HCT116 (cell line): ENCODE measurements at regions not wholly inside any gene's neighbourhood (a gene's known extent, or its start where the extent isn't known, plus 50 kb on each side); places are given as distances from the start of the nearest gene placed in this dataset.
"Not testable (repeated sequence)": the region's sequence is repeated elsewhere in the genome, so short reads cannot be mapped to it uniquely, and the experiment has no call there.

Experiments used
- EGR1 ChIP-seq: IDR thresholded peaks from 2 replicates; pipeline ENCODE4 v1.6.1; 2012; ENCODE audit warnings: low read depth
- EZH2 ChIP-seq: fragments of 200-600 bp; sonication (generic); IDR thresholded peaks from 2 replicates; pipeline ENCODE4 v1.6.1; 2017; ENCODE audit warnings: antibody characterized with exemption, mixed run types
- FOSL1 ChIP-seq: IDR thresholded peaks from 2 replicates; pipeline ENCODE4 v1.6.1; 2012; ENCODE audit warnings: low read depth
- JUND ChIP-seq: IDR thresholded peaks from 2 replicates; pipeline ENCODE4 v1.6.1; 2012
- POLR2A ChIP-seq: IDR thresholded peaks from 2 replicates; pipeline ENCODE4 v1.7.0; 2011; ENCODE audit warnings: borderline replicate concordance; ENCODE audit not compliant: insufficient read depth, insufficient read length; ENCODE audit errors: extremely low read depth
- POLR2AphosphoS5 ChIP-seq: IDR thresholded peaks from 2 replicates; pipeline ENCODE4 v1.6.1; 2011; ENCODE audit warnings: mild to moderate bottlenecking, low read depth, low read length, moderate library complexity
- RAD21 ChIP-seq: IDR thresholded peaks from 2 replicates; pipeline ENCODE4 v1.6.1; 2012; ENCODE audit warnings: low read depth, mild to moderate bottlenecking
- SP1 ChIP-seq: IDR thresholded peaks from 2 replicates; pipeline ENCODE4 v1.6.1; 2012; ENCODE audit warnings: low read depth
- TCF7L2 ChIP-seq: IDR thresholded peaks from 2 replicates; pipeline ENCODE4 v1.7.0; 2011; ENCODE audit warnings: borderline replicate concordance, inconsistent platforms; ENCODE audit not compliant: insufficient read depth, insufficient read length; ENCODE audit errors: extremely low read depth
- ZNF274 ChIP-seq: fragments of 200-500 bp; sonication (Bioruptor generic); IDR thresholded peaks from 2 replicates; pipeline ENCODE4 v1.6.1; 2014; ENCODE audit warnings: mild to moderate bottlenecking, low read depth, low read length, inconsistent platforms
- TF ChIP-seq, protein P1 (sequence below): IDR thresholded peaks from 2 replicates; pipeline ENCODE4 v1.6.1; 2012
- TF ChIP-seq, protein P2 (sequence below), 3 experiments: fragments of 200-600 bp in 1 of 3; sonication (generic) in 1 of 3; IDR thresholded peaks in 2 of 3; conservative IDR thresholded peaks in 1 of 3; 2 replicates each; pipeline ENCODE4 v1.5.1; 2012 to 2017; ENCODE audit warnings: low read depth in 2 of 3, low read length in 2 of 3, antibody characterized with exemption in 1 of 3, borderline replicate concordance in 1 of 3, control low read depth in 1 of 3, mild to moderate bottlenecking in 1 of 3, mixed read lengths in 1 of 3, mixed run types in 1 of 3, moderate library complexity in 1 of 3; ENCODE audit not compliant: insufficient read depth in 1 of 3
- TF ChIP-seq, protein P3 (sequence below): IDR thresholded peaks from 2 replicates; pipeline ENCODE4 v1.6.1; 2011; ENCODE audit warnings: mild to moderate bottlenecking, low read length, moderate library complexity; ENCODE audit not compliant: insufficient replicate concordance; ENCODE audit errors: extremely low read depth
- TF ChIP-seq, protein P4 (sequence below): IDR thresholded peaks from 2 replicates; pipeline ENCODE4 v1.6.1; 2012; ENCODE audit warnings: low read depth

GRCh38 chr7:63407881-63408280 is 590.8 kb upstream of the ZNF722 start:
- TF ChIP-seq FOSL1, RAD21, JUND, ZNF274, TCF7L2, EGR1, POLR2A, POLR2AphosphoS5, EZH2, SP1: not testable (repeated sequence)
- TF ChIP-seq, protein P1, sequence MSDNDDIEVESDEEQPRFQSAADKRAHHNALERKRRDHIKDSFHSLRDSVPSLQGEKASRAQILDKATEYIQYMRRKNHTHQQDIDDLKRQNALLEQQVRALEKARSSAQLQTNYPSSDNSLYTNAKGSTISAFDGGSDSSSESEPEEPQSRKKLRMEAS: not testable (repeated sequence)
- TF ChIP-seq, protein P2, sequence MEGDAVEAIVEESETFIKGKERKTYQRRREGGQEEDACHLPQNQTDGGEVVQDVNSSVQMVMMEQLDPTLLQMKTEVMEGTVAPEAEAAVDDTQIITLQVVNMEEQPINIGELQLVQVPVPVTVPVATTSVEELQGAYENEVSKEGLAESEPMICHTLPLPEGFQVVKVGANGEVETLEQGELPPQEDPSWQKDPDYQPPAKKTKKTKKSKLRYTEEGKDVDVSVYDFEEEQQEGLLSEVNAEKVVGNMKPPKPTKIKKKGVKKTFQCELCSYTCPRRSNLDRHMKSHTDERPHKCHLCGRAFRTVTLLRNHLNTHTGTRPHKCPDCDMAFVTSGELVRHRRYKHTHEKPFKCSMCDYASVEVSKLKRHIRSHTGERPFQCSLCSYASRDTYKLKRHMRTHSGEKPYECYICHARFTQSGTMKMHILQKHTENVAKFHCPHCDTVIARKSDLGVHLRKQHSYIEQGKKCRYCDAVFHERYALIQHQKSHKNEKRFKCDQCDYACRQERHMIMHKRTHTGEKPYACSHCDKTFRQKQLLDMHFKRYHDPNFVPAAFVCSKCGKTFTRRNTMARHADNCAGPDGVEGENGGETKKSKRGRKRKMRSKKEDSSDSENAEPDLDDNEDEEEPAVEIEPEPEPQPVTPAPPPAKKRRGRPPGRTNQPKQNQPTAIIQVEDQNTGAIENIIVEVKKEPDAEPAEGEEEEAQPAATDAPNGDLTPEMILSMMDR (IDR thresholded peaks at IDR 0.05 in 2 of 3, conservative IDR thresholded peaks at IDR 0.05 in 1 of 3; ENCODE audit: borderline replicate concordance in 1 of 3, insufficient read depth in 1 of 3, low read depth in 2 of 3, low read length in 2 of 3): not testable (repeated sequence)
- TF ChIP-seq, protein P3, sequence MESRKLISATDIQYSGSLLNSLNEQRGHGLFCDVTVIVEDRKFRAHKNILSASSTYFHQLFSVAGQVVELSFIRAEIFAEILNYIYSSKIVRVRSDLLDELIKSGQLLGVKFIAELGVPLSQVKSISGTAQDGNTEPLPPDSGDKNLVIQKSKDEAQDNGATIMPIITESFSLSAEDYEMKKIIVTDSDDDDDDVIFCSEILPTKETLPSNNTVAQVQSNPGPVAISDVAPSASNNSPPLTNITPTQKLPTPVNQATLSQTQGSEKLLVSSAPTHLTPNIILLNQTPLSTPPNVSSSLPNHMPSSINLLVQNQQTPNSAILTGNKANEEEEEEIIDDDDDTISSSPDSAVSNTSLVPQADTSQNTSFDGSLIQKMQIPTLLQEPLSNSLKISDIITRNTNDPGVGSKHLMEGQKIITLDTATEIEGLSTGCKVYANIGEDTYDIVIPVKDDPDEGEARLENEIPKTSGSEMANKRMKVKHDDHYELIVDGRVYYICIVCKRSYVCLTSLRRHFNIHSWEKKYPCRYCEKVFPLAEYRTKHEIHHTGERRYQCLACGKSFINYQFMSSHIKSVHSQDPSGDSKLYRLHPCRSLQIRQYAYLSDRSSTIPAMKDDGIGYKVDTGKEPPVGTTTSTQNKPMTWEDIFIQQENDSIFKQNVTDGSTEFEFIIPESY: not testable (repeated sequence)
- TF ChIP-seq, protein P4, sequence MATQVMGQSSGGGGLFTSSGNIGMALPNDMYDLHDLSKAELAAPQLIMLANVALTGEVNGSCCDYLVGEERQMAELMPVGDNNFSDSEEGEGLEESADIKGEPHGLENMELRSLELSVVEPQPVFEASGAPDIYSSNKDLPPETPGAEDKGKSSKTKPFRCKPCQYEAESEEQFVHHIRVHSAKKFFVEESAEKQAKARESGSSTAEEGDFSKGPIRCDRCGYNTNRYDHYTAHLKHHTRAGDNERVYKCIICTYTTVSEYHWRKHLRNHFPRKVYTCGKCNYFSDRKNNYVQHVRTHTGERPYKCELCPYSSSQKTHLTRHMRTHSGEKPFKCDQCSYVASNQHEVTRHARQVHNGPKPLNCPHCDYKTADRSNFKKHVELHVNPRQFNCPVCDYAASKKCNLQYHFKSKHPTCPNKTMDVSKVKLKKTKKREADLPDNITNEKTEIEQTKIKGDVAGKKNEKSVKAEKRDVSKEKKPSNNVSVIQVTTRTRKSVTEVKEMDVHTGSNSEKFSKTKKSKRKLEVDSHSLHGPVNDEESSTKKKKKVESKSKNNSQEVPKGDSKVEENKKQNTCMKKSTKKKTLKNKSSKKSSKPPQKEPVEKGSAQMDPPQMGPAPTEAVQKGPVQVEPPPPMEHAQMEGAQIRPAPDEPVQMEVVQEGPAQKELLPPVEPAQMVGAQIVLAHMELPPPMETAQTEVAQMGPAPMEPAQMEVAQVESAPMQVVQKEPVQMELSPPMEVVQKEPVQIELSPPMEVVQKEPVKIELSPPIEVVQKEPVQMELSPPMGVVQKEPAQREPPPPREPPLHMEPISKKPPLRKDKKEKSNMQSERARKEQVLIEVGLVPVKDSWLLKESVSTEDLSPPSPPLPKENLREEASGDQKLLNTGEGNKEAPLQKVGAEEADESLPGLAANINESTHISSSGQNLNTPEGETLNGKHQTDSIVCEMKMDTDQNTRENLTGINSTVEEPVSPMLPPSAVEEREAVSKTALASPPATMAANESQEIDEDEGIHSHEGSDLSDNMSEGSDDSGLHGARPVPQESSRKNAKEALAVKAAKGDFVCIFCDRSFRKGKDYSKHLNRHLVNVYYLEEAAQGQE: not testable (repeated sequence)
